ENCODE measurements at regions not wholly inside any gene's neighbourhood (a gene's known extent, or its start where the extent isn't known, plus 50 kb on each side); places are given as distances from the start of the nearest gene placed in this dataset.
A peak's percentile ranks its signal among the peaks of the same experiment; 100 is the strongest.

GRCh38 chr1:164969253-164969652, 387.3 kb downstream of the LMX1A start:
- no peaks in the 10 kb centered on the region for H3K9me3 Mint-ChIP-seq
- peaks cover 11% of the 10 kb centered on the region for H3K4me1 Mint-ChIP-seq
- ATAC-seq, result peak; percentile 82
- no peak overlapping the region for H3K4me3 Mint-ChIP-seq
- H3K27me3 Mint-ChIP-seq (ENCODE audit: insufficient read depth, low read depth, poor library complexity), result no peaks in the 10 kb centered on the region
- Histone ChIP-seq H3K27ac (ENCODE audit: low read depth) (no peak overlapping the region), H3K4me2 (no peak overlapping the region), H3K27me3 (ENCODE audit: insufficient read depth) (no peaks in the 10 kb centered on the region), H3K9me2 (ENCODE audit: insufficient read depth) (peaks cover 8% of the 10 kb centered on the region; the same call in 1 of the 2 replicates), H3K4me3 (no peak overlapping the region), H4K20me1 (replicated peaks; ENCODE audit: insufficient read depth) (no peaks in the 10 kb centered on the region), H2AFZ (no peak overlapping the region), H3K79me2 (replicated peaks; ENCODE audit: insufficient read depth) (no peaks in the 10 kb centered on the region), H3K36me3 (ENCODE audit: insufficient read depth) (no peaks in the 10 kb centered on the region), H3K4me1 (ENCODE audit: insufficient read depth) (peaks cover 4% of the 10 kb centered on the region), H3F3A (replicated peaks; ENCODE audit: low read depth) (no peaks in the 10 kb centered on the region)
- peak; percentile 12 for DNase-seq (ENCODE audit: low spot score)
- H3K27ac Mint-ChIP-seq, result no peak overlapping the region
- no peaks in the 10 kb centered on the region for H3K36me3 Mint-ChIP-seq (ENCODE audit: low read depth)
- TF ChIP-seq EZH2 (IDR thresholded peaks at IDR 0.05; ENCODE audit: low read depth, unreplicated experiment), result no peak
- no peak for TF ChIP-seq POLR2AphosphoS5 (IDR thresholded peaks at IDR 0.05; ENCODE audit: low read depth)
- TF ChIP-seq ZNF462 (CRISPR knock-in tag; IDR thresholded peaks at IDR 0.05), result no peak
- TF ChIP-seq EZH2phosphoT487 (IDR thresholded peaks at IDR 0.05; ENCODE audit: unreplicated experiment), result no peak
- no peak for TF ChIP-seq ZNF114 (CRISPR knock-in tag; IDR thresholded peaks at IDR 0.05)
- no peak for TF ChIP-seq REST (IDR thresholded peaks at IDR 0.05; ENCODE audit: unreplicated experiment)
- no peak for TF ChIP-seq JUNB (IDR thresholded peaks at IDR 0.05; ENCODE audit: unreplicated experiment)

Data from GM23338 (cell line).